NT2/D1 (cell line): ENCODE measurements at regions not wholly inside any gene's neighbourhood (a gene's known extent, or its start where the extent isn't known, plus 50 kb on each side); places are given as distances from the start of the nearest gene placed in this dataset.

Source experiments
- DNase-seq: peaks from one replicate; pipeline ENCODE4 v3.0.0-alpha.2; 2011; ENCODE audit warnings: low read depth, low spot score
- H3K27me3 ChIP-seq: 2 replicates; pipeline ENCODE4 v1.6.0; 2011; ENCODE audit warnings: mild to moderate bottlenecking; ENCODE audit not compliant: insufficient read length, insufficient read depth
- H3K36me3 ChIP-seq: 2 replicates; pipeline ENCODE4 v1.6.1; 2011; ENCODE audit warnings: mild to moderate bottlenecking, low read length, mixed read lengths; ENCODE audit not compliant: insufficient read depth, insufficient read length
- H3K4me1 ChIP-seq: 2 replicates; pipeline ENCODE4 v1.5.1; 2011; ENCODE audit not compliant: insufficient read depth, insufficient read length
- H3K4me3 ChIP-seq: 2 replicates; pipeline ENCODE4 v1.5.1; 2011; ENCODE audit warnings: low read depth; ENCODE audit not compliant: insufficient read length
- H3K9ac ChIP-seq: 2 replicates; pipeline ENCODE4 v1.6.0; 2011; ENCODE audit warnings: low read depth; ENCODE audit not compliant: insufficient read length
- H3K9me3 ChIP-seq: 2 replicates; pipeline ENCODE4 v1.5.1; 2011; ENCODE audit warnings: mild to moderate bottlenecking, low read length; ENCODE audit not compliant: insufficient read depth
- SUZ12 ChIP-seq: IDR thresholded peaks from 2 replicates; pipeline ENCODE4 v1.6.1; 2011; ENCODE audit not compliant: insufficient read length, insufficient read depth; ENCODE audit errors: extremely low read depth
- YY1 ChIP-seq: IDR thresholded peaks from 2 replicates; pipeline ENCODE4 v1.6.1; 2011; ENCODE audit not compliant: insufficient read length, insufficient read depth
- ZNF274 ChIP-seq: IDR thresholded peaks from 2 replicates; pipeline ENCODE4 v1.6.1; 2011; ENCODE audit warnings: mild to moderate bottlenecking, low read depth, low read length

GRCh38 chr13:80744147-80744914 lies 403.4 kb upstream of the SPRY2 start:
- no peak overlapping the region for H3K4me3 ChIP-seq
- no peaks in the 10 kb centered on the region for H3K27me3 ChIP-seq

GRCh38 chr13:80742033-80742432 lies 401.1 kb upstream of the SPRY2 start:
- H3K36me3 ChIP-seq = no peaks in the 10 kb centered on the region
- H3K9me3 ChIP-seq = no peaks in the 10 kb centered on the region
- H3K4me3 ChIP-seq = no peak overlapping the region
- no peaks in the 10 kb centered on the region for H3K27me3 ChIP-seq
- no peak for DNase-seq
- no peaks in the 10 kb centered on the region for H3K4me1 ChIP-seq
- no peak overlapping the region for H3K9ac ChIP-seq
- TF ChIP-seq ZNF274 (no peak), SUZ12 (no peak), YY1 (no peak)

More at GRCh38 chr13:80744147-80744914, 403.4 kb upstream of the SPRY2 start:
- Histone ChIP-seq H3K36me3 (no peaks in the 10 kb centered on the region), H3K9ac (no peak overlapping the region), H3K9me3 (no peaks in the 10 kb centered on the region), H3K4me1 (no peaks in the 10 kb centered on the region)
- TF ChIP-seq SUZ12 (no peak), ZNF274 (no peak), YY1 (no peak)
- DNase-seq = no peak

- no peak overlapping the region for H3K4me3 ChIP-seq
- H3K9ac ChIP-seq = no peak overlapping the region
- DNase-seq = no peak
- H3K27me3 ChIP-seq = no peaks in the 10 kb centered on the region
- H3K36me3 ChIP-seq = no peaks in the 10 kb centered on the region
- H3K4me1 ChIP-seq = no peaks in the 10 kb centered on the region
- no peaks in the 10 kb centered on the region for H3K9me3 ChIP-seq
- no peak for TF ChIP-seq YY1
- no peak for TF ChIP-seq SUZ12
- TF ChIP-seq ZNF274 = no peak
Observed at GRCh38 chr13:80740071-80740470, 399.1 kb upstream of the SPRY2 start.

GRCh38 chr13:80737513-80737912 lies 396.6 kb upstream of the SPRY2 start:
- Histone ChIP-seq H3K36me3 (no peaks in the 10 kb centered on the region), H3K9ac (no peak overlapping the region), H3K4me1 (no peaks in the 10 kb centered on the region), H3K4me3 (no peak overlapping the region), H3K27me3 (no peaks in the 10 kb centered on the region), H3K9me3 (no peaks in the 10 kb centered on the region)
- DNase-seq = no peak
- no peak for TF ChIP-seq ZNF274

GRCh38 chr13:80727321-80727975 lies 386.5 kb upstream of the SPRY2 start:
- Histone ChIP-seq H3K9ac (no peak overlapping the region), H3K4me3 (no peak overlapping the region), H3K9me3 (no peaks in the 10 kb centered on the region), H3K4me1 (no peaks in the 10 kb centered on the region), H3K36me3 (no peaks in the 10 kb centered on the region), H3K27me3 (no peaks in the 10 kb centered on the region)
- DNase-seq = no peak
- TF ChIP-seq ZNF274 (no peak), SUZ12 (no peak), YY1 (no peak)

- no peaks in the 10 kb centered on the region for H3K27me3 ChIP-seq
- TF ChIP-seq YY1 = no peak
- TF ChIP-seq ZNF274 = no peak
- TF ChIP-seq SUZ12 = no peak
- DNase-seq = no peak
- H3K9ac ChIP-seq = no peak overlapping the region
- no peak overlapping the region for H3K4me3 ChIP-seq
- H3K9me3 ChIP-seq = no peaks in the 10 kb centered on the region
- no peaks in the 10 kb centered on the region for H3K4me1 ChIP-seq
- H3K36me3 ChIP-seq = no peaks in the 10 kb centered on the region
Observed at GRCh38 chr13:80726868-80727267, 385.9 kb upstream of the SPRY2 start.

GRCh38 chr13:80721689-80722088 lies 380.8 kb upstream of the SPRY2 start:
- H3K36me3 ChIP-seq = no peaks in the 10 kb centered on the region

More at GRCh38 chr13:80721689-80722088, 380.8 kb upstream of the SPRY2 start:
- no peak overlapping the region for H3K9ac ChIP-seq
- no peaks in the 10 kb centered on the region for H3K27me3 ChIP-seq
- TF ChIP-seq YY1 = no peak
- TF ChIP-seq SUZ12 = no peak
- TF ChIP-seq ZNF274 = no peak
- H3K4me3 ChIP-seq = no peak overlapping the region
- H3K9me3 ChIP-seq = no peaks in the 10 kb centered on the region
- DNase-seq = no peak
- H3K4me1 ChIP-seq = no peaks in the 10 kb centered on the region
